Activated T-cell treated with anti-CD3 and anti-CD28 coated beads for 4 hours (primary cell): ENCODE measurements at regions not wholly inside any gene's neighbourhood (a gene's known extent, or its start where the extent isn't known, plus 50 kb on each side); places are given as distances from the start of the nearest gene placed in this dataset.
"Not testable (repeated sequence)": the region's sequence is repeated elsewhere in the genome, so short reads cannot be mapped to it uniquely, and the experiment has no call there.

ENCODE experiments used
- DNase-seq: peaks from one replicate; pipeline ENCODE4 v3.0.0-alpha.2; 2020

DNA sequence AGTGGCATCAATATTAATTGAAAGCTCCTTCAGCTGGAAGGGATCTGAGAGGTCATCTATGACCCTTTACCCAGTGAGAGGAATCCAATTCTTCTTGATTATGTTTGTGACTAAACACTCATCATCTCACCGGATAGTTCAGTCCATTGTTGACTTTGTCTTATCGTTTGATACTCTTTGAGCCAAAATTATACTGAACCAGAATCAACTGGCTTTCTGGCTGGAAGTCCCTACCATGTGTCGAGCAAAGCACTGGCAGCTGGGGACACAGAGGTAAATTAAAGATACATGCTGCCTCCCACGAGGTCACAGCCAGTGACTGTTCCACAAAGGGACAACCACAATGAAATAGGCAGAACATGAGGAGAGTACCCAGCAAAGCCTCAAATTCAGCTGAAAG is 91.4 kb upstream of the FHL2 start:
- DNase-seq, result no peak

- no peak for DNase-seq
Measured at GRCh38 chr2:105489168-105489878, 90.5 kb upstream of the FHL2 start.

DNA sequence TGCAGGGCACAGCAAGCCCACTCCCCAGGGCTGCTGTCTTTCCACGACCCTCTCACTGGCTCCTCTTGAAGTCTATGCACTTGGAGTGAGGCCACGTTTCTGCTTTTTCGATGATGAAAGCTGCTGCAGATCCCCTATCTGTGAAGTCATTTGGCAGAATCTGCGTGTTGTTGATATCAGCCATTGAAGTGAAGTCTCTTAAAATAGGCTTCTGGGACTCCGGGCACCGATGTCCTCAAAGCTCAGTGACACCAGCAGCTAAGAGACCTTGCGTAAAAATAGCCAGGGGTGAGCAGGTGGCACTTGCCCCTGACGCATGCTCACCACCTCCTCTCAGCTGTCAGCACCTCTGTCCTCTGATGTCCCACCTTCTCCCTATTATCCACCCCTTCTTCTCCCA is 89.4 kb upstream of the FHL2 start:
- no peak for DNase-seq

GRCh38 chr2:105487142-105488069 is 88.6 kb upstream of the FHL2 start:
- DNase-seq, result no peak

DNA sequence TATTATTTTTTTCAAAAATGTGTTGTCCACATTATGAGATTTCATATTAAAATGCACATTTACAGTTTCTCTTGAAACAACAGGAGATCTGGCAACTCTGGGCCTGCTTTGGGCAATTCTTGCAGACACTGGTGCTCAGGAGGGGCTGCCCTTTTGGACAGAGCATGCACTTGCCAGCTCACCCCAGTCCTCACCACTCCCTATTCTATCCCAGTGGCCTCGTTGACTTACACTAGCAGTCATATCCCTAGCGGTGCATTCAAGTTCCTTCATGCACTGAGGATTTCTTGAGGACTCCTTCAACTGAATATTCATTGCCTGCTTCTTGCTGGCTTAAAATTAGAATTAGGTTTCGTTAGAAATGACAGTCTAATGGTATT is 87.9 kb upstream of the FHL2 start:
- DNase-seq, result no peak

GRCh38 chr2:105478670-105479069 is 79.8 kb upstream of the FHL2 start:
- DNase-seq, result no peak

DNA sequence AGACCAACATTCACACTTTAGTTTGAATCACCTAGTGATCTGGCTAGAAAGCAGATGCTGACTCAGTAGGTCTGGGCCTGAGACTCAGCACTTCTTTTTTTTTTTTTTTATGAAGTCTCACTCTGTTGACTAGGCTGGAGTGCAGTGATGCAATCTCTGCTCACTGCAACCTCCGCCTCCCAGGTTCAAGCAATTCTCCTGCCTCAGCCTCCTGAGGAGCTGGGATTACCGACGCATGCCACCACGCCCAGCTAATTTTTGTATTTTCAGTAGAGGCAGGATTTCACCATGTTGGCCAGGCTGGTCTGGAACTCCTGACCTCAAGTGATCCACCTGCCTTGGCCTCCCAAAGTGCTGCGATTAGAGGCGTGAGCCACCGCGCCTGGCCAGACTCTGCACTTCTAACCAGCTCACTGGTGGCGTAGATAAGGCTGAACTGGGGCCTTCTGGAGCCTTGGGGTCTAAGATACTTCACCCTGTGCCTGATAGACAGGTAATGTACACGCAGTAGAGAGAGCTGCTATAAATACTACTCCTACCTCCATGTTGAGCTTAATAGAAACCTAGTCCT is 78.3 kb upstream of the FHL2 start:
- not testable (repeated sequence) for DNase-seq

DNA sequence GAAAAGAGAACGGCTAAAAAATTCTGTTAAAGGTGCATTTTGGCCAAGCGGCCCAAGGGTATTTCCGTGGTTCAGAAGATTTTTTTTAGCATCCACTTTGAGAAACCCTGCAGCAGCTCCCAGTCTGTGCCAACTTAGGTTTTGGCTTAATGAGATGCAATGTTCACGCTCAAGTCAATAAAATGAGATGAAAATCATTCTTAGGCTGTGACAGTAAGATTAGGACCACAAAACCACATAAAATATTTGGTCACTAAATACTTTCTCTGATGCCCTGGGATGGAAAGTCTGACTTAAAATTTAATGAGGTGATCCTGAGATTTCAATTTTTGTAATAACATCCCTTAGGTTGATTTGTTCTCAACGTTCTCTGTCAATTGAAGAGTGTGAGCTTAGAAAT is 74.2 kb upstream of the FHL2 start:
- no peak for DNase-seq

DNA sequence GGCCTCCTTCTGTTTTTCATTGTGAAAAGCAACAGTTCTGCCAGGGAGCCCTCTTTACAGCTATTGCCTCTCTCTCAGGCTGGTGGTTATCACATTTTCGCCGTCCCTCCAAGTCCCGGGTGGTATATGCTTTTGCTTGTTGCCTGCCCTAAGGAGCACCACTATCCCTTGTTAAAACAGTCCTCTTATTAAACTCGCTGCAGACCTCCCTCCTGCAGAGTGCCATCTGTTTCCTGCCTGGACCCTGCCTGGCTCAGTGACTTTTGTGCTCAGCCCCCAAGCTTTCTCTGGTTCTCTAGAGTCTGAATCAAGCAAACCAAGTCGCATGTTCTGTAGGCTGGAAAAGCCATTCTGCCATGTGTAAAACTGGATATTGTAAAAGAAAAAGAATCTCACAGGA is 72.1 kb upstream of the FHL2 start:
- DNase-seq, result no peak

DNA sequence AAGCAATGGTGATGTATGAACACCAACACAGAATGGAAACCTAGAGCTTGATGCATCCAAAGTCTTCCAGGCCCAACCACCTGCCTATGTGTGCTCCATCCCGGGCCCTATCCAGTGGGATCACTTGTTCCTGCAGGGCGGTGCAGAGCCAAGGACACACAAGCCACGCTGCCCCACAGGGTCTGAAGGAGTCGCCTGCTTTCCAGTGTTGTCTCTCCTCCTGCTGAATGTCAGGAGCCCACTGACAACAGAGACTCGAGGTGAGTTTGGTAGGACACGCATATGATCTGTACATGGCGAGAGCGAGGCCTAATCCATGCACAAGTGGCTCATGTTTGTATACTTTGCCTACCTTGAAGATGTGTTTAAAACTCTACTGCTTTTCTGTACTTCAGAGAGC is 70.9 kb upstream of the FHL2 start:
- DNase-seq, result no peak

- no peak for DNase-seq
Measured at GRCh38 chr2:105468582-105469042, 69.8 kb upstream of the FHL2 start.

GRCh38 chr2:105464325-105464724 is 65.5 kb upstream of the FHL2 start:
- no peak for DNase-seq

DNA sequence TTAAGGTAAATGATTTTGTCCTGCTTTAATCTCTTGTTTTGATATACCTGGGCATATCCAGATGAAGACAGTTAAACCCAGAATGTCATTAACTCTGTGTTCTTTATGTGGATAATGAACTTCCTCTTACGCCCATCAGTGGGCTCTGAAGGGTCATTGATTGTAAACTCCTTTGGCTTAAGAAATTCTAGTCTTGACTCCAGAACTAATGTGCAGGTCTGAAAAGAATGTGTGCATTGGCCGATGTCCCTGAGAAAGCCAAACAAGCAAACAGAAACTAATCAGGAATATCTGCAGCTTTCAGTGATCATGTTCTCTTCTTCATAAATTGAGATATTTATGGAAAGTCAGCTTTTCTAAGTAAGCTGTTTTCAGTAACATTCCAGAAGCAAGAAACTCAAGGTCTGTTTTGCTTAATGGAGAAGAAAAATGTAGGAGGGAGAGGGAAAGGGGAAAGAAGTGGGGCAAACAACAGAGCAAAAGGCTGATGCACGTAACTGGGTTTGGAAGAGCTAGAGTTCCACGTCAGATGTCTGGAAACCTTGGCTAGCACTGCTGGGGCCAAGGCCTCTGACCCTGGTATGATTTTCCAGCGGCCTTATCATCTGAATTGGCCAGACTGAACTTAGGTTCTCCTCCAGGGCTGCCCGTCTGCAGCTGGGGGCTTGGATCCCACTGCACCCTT is 61.3 kb upstream of the FHL2 start:
- no peak for DNase-seq

DNA sequence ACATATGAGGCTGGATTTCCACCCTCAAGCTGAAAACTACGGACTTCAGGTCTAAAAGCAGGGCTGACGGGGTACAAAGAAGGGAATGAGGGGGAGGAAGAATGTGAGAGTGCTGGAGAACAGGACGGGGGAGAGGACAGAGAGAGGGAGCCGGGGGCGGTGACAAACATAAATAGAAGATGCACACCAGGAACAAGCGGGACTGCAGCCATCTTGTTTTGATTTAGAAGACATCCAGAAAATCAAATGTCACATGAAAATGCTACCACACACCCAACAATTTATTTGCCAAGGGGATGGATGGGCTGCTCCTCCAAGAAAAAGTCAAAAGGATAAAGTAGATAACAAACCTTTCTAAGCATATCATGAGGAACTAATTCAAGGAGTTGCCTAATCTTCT is 59.2 kb upstream of the FHL2 start:
- no peak for DNase-seq

GRCh38 chr2:105455488-105456003 is 56.7 kb upstream of the FHL2 start:
- DNase-seq, result no peak

DNA sequence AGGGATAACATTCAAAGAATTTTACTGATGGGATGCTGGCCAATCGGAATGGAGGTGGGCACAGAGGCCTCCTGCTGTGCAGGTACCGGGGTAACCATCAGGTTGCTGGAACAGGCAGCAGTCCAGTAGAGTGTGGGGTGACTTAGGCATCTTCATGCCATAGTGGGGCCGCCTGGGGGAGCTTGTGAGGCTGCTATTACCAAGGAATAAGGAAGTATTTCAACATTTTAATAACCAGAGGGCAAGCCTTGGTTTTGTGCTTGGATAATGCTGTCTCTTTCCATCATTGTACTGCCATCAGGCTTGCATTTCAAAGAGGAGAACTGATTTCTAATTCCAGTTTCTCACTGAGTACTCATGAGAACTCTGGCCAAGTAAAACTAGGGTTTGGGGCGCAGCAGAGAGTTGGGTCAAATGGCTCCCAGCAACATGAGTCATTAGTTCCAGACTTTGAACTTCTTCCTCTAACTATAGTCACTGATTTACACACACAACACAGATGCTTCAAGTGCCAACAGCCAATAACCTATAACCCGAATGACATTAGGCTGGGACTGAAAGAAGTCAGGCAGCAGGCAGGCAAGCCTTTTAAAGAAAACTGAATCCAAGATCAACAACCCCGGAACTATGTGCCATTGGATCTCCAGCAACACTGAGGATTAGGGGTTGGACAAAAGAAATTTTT is 56.1 kb upstream of the FHL2 start:
- DNase-seq, result no peak

DNA sequence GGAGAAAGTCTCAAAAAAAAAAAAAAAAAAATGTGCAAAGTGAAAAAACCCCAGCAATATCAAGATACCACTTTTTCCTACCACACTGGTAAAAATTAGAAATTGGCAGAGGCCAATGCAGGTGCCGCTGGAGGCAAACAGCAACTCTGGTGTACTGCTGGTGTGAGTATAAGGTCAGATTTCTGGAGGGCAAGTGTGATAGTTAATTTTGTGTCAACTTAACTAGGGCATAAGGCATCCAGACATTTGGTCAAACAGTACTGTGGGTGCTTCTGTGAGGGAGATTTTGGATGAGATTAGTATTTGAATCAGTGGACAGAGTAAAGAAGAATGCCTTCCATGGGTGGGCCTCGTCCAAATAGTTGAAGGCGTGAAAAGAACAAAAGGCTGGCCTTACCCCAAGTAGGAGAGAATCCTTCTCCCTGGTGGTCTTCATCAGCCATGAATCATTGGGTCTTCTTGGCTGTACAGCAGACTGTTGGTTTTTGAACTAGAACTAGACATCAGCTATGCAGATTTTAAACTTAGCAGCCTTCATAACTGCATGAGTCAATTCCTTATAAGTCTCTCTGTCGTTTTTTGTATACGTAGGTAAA is 52.8 kb upstream of the FHL2 start:
- DNase-seq, result no peak

GRCh38 chr2:105450471-105450870 is 51.6 kb upstream of the FHL2 start:
- DNase-seq, result no peak

DNA sequence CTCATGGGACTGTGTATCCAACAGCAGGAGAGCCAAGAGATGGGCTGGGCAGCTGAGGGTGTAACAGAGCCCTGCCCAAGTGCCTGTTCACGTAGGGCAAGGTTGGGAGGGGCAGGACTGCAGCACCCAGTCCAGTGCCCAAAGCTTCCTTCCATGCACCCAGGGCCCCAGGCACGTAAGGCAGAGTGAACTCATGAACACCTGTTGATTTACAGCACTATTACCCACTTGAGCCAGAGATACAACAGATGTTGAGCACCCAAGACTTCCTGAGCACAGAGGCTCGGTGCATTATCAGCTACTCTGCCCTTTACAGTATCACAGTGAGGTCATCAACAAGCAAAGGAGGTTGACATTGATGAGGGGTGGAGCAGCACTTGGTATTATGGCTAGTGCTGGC is 50.2 kb upstream of the FHL2 start:
- no peak for DNase-seq
